PC-9 (cell line): ENCODE measurements at regions not wholly inside any gene's neighbourhood (a gene's known extent, or its start where the extent isn't known, plus 50 kb on each side); places are given as distances from the start of the nearest gene placed in this dataset.
A peak's percentile ranks its signal among the peaks of the same experiment; 100 is the strongest.
"Not testable (repeated sequence)": the region's sequence is repeated elsewhere in the genome, so short reads cannot be mapped to it uniquely, and the experiment has no call there.

ENCODE experiments used
- BruUV-seq: library from RNA; stranded (reverse); fragments of 400-500 nt; replicated peaks from 2 replicates; lab custom pipeline; 2021; lab: Mats Ljungman, UMichigan
- CTCF ChIA-PET: fragments of 300-600 bp; sonication (Branson Sonifier 250); formaldehyde crosslinking; loops from one replicate; lab custom pipeline; 2022; ENCODE audit warnings: antibody characterized with exemption; lab: Charles Lee
- POLR2A ChIA-PET: fragments of 300-600 bp; sonication (Branson Sonifier 250); formaldehyde crosslinking; loops from one replicate; lab custom pipeline; 2022; ENCODE audit warnings: antibody characterized with exemption; ENCODE audit not compliant: unreplicated experiment; lab: Charles Lee
- DNase-seq, 2 experiments: peaks; one replicate each; pipeline versions ENCODE4 v3.0.0 to v3.0.0-alpha.2; 2015 to 2022; ENCODE audit warnings: mixed read lengths in 1 of 2
- H2AFZ ChIP-seq: fragments of 200-600 bp; sonication (generic); 2 replicates; pipeline ENCODE4 v1.8.1; 2017; ENCODE audit warnings: antibody characterized with exemption
- H3F3A ChIP-seq: fragments of 200-600 bp; sonication (generic); 2 replicates; pipeline ENCODE4 v1.8.1; 2017; ENCODE audit warnings: antibody characterized with exemption, mild to moderate bottlenecking, low read depth; ENCODE audit not compliant: insufficient read depth
- H3K27ac ChIP-seq: fragments of 200-600 bp; sonication (generic); 2 replicates; pipeline ENCODE4 v1.6.1; 2016; ENCODE audit warnings: mixed run types
- H3K27me3 ChIP-seq: fragments of 200-600 bp; sonication (generic); 2 replicates; pipeline ENCODE4 v1.6.1; 2016; ENCODE audit warnings: low read depth, mixed run types; ENCODE audit not compliant: insufficient read depth
- H3K36me3 ChIP-seq: fragments of 200-600 bp; sonication (generic); 2 replicates; pipeline ENCODE4 v1.6.1; 2016; ENCODE audit warnings: low read depth, mixed run types
- H3K4me1 ChIP-seq: fragments of 200-600 bp; sonication (generic); replicated peaks from 2 replicates; pipeline ENCODE4 v1.6.1; 2016; ENCODE audit warnings: mixed run types; ENCODE audit not compliant: insufficient read depth
- H3K4me2 ChIP-seq: fragments of 200-600 bp; sonication (generic); 2 replicates; pipeline ENCODE4 v1.6.1; 2017; ENCODE audit warnings: mixed run types
- H3K4me3 ChIP-seq: fragments of 200-600 bp; sonication (generic); 2 replicates; pipeline ENCODE4 v1.6.1; 2016; ENCODE audit warnings: mixed run types
- H3K79me2 ChIP-seq: fragments of 200-600 bp; sonication (generic); 2 replicates; pipeline ENCODE4 v1.6.1; 2017; ENCODE audit warnings: low read depth, mixed run types
- H3K9me2 ChIP-seq: fragments of 200-600 bp; sonication (generic); 2 replicates; pipeline ENCODE4 v1.8.1; 2017; ENCODE audit warnings: mild to moderate bottlenecking; ENCODE audit not compliant: insufficient read depth
- H3K9me3 ChIP-seq: fragments of 200-600 bp; sonication (generic); 2 replicates; pipeline ENCODE4 v1.8.1; 2016; ENCODE audit warnings: low read depth; ENCODE audit not compliant: insufficient read depth
- H4K20me1 ChIP-seq: fragments of 200-600 bp; sonication (generic); 2 replicates; pipeline ENCODE4 v1.8.1; 2017; ENCODE audit not compliant: insufficient read depth
- EZH2 ChIP-seq: fragments of 200-600 bp; sonication (generic); IDR thresholded peaks from 2 replicates; pipeline ENCODE4 v1.8.0; 2017; ENCODE audit warnings: antibody characterized with exemption, low read depth
- intact Hi-C: fragments of 100-400 bp; cut with micrococcal nuclease; formaldehyde crosslinking; loops from one replicate; pipeline ENCODE4 v1.10.0; 2022; ENCODE audit not compliant: unreplicated experiment
- TF ChIP-seq, protein P1 (sequence below): fragments of 200-600 bp; sonication (generic); conservative IDR thresholded peaks from 2 replicates; pipeline ENCODE4 v1.6.1; 2017; ENCODE audit warnings: mixed run types, antibody characterized with exemption, mild to moderate bottlenecking, moderate library complexity

DNA sequence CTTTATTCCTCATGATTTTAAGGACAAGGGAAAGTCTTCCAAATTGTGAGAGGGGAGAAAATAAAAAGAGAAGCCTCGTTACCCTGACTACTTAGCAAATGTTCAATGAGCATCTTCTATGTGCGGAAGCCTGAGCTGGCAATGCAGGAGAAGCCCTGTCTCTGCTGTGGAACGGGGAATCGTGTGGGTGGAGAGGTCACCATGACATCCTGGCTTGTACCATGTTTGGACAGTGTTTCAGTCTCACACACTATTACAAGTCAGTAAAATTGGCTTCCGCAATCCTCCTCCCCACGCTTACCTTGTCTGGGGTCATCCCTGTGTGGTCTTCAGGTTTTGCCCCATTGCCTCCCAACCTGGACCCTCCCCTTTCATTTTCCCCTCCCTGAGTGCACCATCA lies 65.0 kb upstream of the PPM1B start:
- no peaks in the 10 kb centered on the region; the same call in 1 of the 2 replicates for H3K9me3 ChIP-seq
- no peaks in the 10 kb centered on the region for H4K20me1 ChIP-seq
- H2AFZ ChIP-seq: no peak overlapping the region
- no peaks in the 10 kb centered on the region for H3K27me3 ChIP-seq
- ChIA-PET CTCF (no interaction called here), POLR2A (no interaction called here)
- H3K4me3 ChIP-seq: no peak overlapping the region
- TF ChIP-seq EZH2: no peak
- TF ChIP-seq, protein P1, sequence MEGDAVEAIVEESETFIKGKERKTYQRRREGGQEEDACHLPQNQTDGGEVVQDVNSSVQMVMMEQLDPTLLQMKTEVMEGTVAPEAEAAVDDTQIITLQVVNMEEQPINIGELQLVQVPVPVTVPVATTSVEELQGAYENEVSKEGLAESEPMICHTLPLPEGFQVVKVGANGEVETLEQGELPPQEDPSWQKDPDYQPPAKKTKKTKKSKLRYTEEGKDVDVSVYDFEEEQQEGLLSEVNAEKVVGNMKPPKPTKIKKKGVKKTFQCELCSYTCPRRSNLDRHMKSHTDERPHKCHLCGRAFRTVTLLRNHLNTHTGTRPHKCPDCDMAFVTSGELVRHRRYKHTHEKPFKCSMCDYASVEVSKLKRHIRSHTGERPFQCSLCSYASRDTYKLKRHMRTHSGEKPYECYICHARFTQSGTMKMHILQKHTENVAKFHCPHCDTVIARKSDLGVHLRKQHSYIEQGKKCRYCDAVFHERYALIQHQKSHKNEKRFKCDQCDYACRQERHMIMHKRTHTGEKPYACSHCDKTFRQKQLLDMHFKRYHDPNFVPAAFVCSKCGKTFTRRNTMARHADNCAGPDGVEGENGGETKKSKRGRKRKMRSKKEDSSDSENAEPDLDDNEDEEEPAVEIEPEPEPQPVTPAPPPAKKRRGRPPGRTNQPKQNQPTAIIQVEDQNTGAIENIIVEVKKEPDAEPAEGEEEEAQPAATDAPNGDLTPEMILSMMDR: no peak
- H3K27ac ChIP-seq: no peak overlapping the region
- no peaks in the 10 kb centered on the region for H3K9me2 ChIP-seq
- no peaks in the 10 kb centered on the region for H3K36me3 ChIP-seq
- intact Hi-C loops: no loop called here
- DNase-seq: peak in 1 of 2 experiments; percentile 22
- H3F3A ChIP-seq: peaks cover 18% of the 10 kb centered on the region
- no TSS peak for BruUV-seq
- H3K4me2 ChIP-seq: no peak overlapping the region
- H3K79me2 ChIP-seq: no peaks in the 10 kb centered on the region
- peaks cover 20% of the 10 kb centered on the region for H3K4me1 ChIP-seq

DNA sequence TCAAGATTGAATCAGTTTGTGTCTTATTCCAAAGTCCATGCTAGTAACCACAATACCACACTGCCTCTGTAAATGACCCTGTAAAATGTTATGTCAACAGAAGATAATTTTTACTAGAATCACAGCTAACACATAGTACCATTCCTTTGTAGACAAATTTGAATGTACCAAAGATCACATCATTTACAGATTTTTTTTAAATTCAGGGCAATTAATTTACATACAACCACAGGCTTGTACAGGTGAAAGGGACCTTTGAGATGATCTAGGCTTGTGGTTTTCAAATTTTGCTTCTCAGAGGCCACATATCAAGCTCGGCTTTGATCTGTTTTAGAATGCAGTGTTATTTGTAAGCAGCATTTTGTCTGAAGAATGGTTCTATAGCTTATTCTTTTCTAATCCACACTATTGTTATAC lies 63.8 kb upstream of the PPM1B start:
- POLR2A ChIA-PET: interaction anchor here (0.6 kb wide), 1 partner anchor 63 kb away, joined by 7 read pairs; no protein-coding TSS in a partner anchor
- H3K4me3 ChIP-seq: no peak overlapping the region
- intact Hi-C loops: no loop called here
- H2AFZ ChIP-seq: no peak overlapping the region
- H4K20me1 ChIP-seq: no peaks in the 10 kb centered on the region
- no peaks in the 10 kb centered on the region for H3K36me3 ChIP-seq
- CTCF ChIA-PET: no interaction called here
- no peak for TF ChIP-seq EZH2
- TF ChIP-seq, protein P1: no peak
- no peak for DNase-seq
- H3K27me3 ChIP-seq: no peaks in the 10 kb centered on the region
- peaks cover 12% of the 10 kb centered on the region for H3F3A ChIP-seq
- no peak overlapping the region for H3K4me2 ChIP-seq
- no peak overlapping the region for H3K27ac ChIP-seq
- peaks cover 14% of the 10 kb centered on the region for H3K4me1 ChIP-seq
- no peaks in the 10 kb centered on the region for H3K9me2 ChIP-seq
- H3K9me3 ChIP-seq: no peaks in the 10 kb centered on the region; the same call in 1 of the 2 replicates
- no TSS peak for BruUV-seq
- H3K79me2 ChIP-seq: no peaks in the 10 kb centered on the region

DNA sequence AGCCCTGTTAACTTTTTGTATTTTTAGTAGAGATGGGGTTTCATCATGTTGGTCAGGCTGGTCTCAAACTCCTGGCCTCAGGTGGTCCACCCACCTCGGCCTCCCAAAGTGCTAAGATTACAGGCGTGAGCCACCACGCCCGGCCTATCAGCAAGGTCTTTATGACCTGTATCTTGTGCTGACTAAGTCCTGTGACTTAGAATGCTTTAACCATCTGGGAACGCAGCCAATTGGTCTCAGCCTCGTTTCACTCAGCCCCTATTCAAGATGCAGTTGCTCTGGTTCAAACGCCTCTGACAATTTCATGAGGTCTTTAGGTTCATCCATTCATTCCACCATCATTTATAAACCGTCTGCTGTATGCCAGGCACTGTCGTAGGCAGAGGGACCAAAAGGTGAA lies 62.2 kb upstream of the PPM1B start:
- H3K27ac ChIP-seq, H4K20me1 ChIP-seq, H3K9me2 ChIP-seq, H3K27me3 ChIP-seq, H3F3A ChIP-seq, BruUV-seq, H3K36me3 ChIP-seq, H3K4me2 ChIP-seq, H3K9me3 ChIP-seq, H3K4me3 ChIP-seq, H2AFZ ChIP-seq, H3K4me1 ChIP-seq, H3K79me2 ChIP-seq, CTCF ChIA-PET, intact Hi-C loops: not testable (repeated sequence)
- peak in 1 of 2 experiments; percentile 26 for DNase-seq
- POLR2A ChIA-PET: interaction anchor here (0.7 kb wide), 1 partner anchor 24 kb away, joined by 3 read pairs; no protein-coding TSS in a partner anchor

DNA sequence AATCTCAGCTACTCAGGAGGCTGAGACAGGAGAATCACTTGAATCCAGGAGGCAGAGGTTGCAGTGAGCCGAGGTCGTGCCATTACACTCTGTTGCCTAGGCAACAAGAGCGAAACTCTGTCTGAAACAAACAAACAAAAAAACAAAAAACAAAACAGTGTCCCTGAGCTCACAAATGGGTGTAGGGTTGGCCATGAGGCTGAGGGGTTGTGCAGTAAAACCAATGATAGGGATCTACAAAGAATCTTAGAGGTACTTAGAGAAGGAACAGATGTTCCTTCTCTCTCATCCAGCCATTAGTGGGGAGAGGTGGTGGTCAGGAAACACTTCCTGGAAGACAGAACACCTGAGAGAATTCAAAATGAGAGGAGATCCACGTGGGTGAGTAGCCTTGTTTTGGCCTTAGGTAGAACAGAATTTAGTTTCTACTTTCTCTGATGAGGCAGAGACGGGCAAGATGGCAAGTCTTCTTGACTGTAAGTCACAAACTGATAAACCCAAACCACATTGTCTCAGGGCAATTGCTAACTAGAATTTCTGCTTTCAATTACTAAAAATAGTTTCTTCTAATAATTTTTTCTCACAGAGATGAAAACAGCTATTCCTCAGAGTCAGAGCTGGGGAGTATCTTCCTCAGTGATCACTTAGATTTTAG lies 61.5 kb upstream of the PPM1B start:
- intact Hi-C loops: no loop called here
- Histone ChIP-seq H3K79me2 (no peaks in the 10 kb centered on the region), H3K9me2 (no peaks in the 10 kb centered on the region), H3K36me3 (no peaks in the 10 kb centered on the region), H3K4me2 (no peak overlapping the region), H3K27ac (no peak overlapping the region), H3K4me1 (peaks cover 11% of the 10 kb centered on the region), H2AFZ (0 out of 2 replicates have a peak overlapping the region, but pooled peaks have one; percentile 16), H3K4me3 (no peak overlapping the region), H3K27me3 (no peaks in the 10 kb centered on the region), H3K9me3 (no peaks in the 10 kb centered on the region; the same call in 1 of the 2 replicates), H3F3A (peaks cover 3% of the 10 kb centered on the region), H4K20me1 (no peaks in the 10 kb centered on the region)
- CTCF ChIA-PET: no interaction called here
- no TSS peak for BruUV-seq
- POLR2A ChIA-PET: no interaction called here
- TF ChIP-seq, protein P1: no peak
- DNase-seq: peak in 1 of 2 experiments; percentile 8
